H1 (cell line): ENCODE measurements at regions not wholly inside any gene's neighbourhood (a gene's known extent, or its start where the extent isn't known, plus 50 kb on each side); places are given as distances from the start of the nearest gene placed in this dataset.

Experiments used
- CTCF ChIA-PET: fragments of 300-600 bp; sonication (Branson Sonifier 250); formaldehyde crosslinking; loops from one replicate; lab custom pipeline; 2021; ENCODE audit not compliant: partially characterized antibody; lab: Charles Lee
- POLR2A ChIA-PET: fragments of 300-600 bp; sonication (Branson Sonifier 250); formaldehyde crosslinking; loops from one replicate; lab custom pipeline; 2021; ENCODE audit warnings: inconsistent platforms; ENCODE audit not compliant: partially characterized antibody; lab: Charles Lee
- DNase-seq, 2 experiments: peaks; one replicate each; pipeline versions ENCODE4 v3.0.0 to v3.0.0-alpha.2; 2010 to 2022; ENCODE audit warnings: low spot score in 2 of 2, low read depth in 1 of 2, mixed read lengths in 1 of 2
- FAIRE-seq: peaks from 2 replicates; lab custom pipeline; 2011; peaks lifted over from hg19 to GRCh38; lab: Jason Lieb, UNC
- H2AFZ ChIP-seq: 2 replicates; pipeline ENCODE4 v1.8.1; 2012; ENCODE audit warnings: low read length, inconsistent platforms
- H2AK5ac ChIP-seq: 2 replicates; pipeline ENCODE4 v1.6.1; 2013; ENCODE audit warnings: low read depth, low read length
- H2BK120ac ChIP-seq: replicated peaks from 2 replicates; pipeline ENCODE3; 2013; ENCODE audit warnings: low read depth, low read length, inconsistent platforms
- H2BK12ac ChIP-seq: 2 replicates; pipeline ENCODE4 v1.6.1; 2013; ENCODE audit warnings: low read depth, low read length
- H2BK15ac ChIP-seq: 2 replicates; pipeline ENCODE4 v1.6.1; 2013; ENCODE audit warnings: low read length
- H2BK20ac ChIP-seq: 2 replicates; pipeline ENCODE4 v1.6.1; 2013; ENCODE audit warnings: low read length
- H2BK5ac ChIP-seq: 2 replicates; pipeline ENCODE4 v1.6.1; 2013; ENCODE audit warnings: low read depth, low read length
- H3K14ac ChIP-seq: 2 replicates; pipeline ENCODE4 v1.6.1; 2013; ENCODE audit warnings: inconsistent platforms; ENCODE audit not compliant: insufficient read length
- H3K18ac ChIP-seq: 2 replicates; pipeline ENCODE4 v1.6.1; 2013; ENCODE audit warnings: low read length; ENCODE audit errors: extremely low read depth
- H3K23ac ChIP-seq: 2 replicates; pipeline ENCODE4 v1.6.1; 2013; ENCODE audit warnings: inconsistent platforms; ENCODE audit not compliant: insufficient read length
- H3K23me2 ChIP-seq: 2 replicates; pipeline ENCODE4 v1.6.1; 2013; ENCODE audit warnings: low read depth, low read length
- H3K27ac ChIP-seq: 2 replicates; pipeline ENCODE4 v1.6.1; 2011; ENCODE audit warnings: low read depth, low read length, inconsistent platforms
- H3K27me3 ChIP-seq, 4 experiments: replicated peaks in 1 of 4; 1 replicate in 1 of 4; 2 replicates in 3 of 4; pipeline versions ENCODE4 v1.6.1 to v1.8.1; 2011 to 2013; ENCODE audit warnings: low read length in 3 of 4, mild to moderate bottlenecking in 3 of 4, inconsistent platforms in 2 of 4, mixed read lengths in 2 of 4, moderate library complexity in 1 of 4; ENCODE audit not compliant: control insufficient read depth in 3 of 4, insufficient read depth in 3 of 4; ENCODE audit errors: extremely low read depth in 1 of 4
- H3K36me3 ChIP-seq, 4 experiments: 2 replicates each; pipeline versions ENCODE4 v1.6.1 to v1.8.1; 2011 to 2013; ENCODE audit warnings: mild to moderate bottlenecking in 4 of 4, low read length in 3 of 4, moderate library complexity in 2 of 4, control low read depth in 1 of 4, inconsistent platforms in 1 of 4; ENCODE audit not compliant: insufficient read depth in 4 of 4, control insufficient read depth in 2 of 4
- H3K4ac ChIP-seq: replicated peaks from 2 replicates; pipeline ENCODE3; 2013; ENCODE audit warnings: low read length, low read depth, mixed read lengths, inconsistent platforms; ENCODE audit not compliant: insufficient read length
- H3K4me1 ChIP-seq, 4 experiments: replicated peaks in 1 of 4; 1 replicate in 1 of 4; 2 replicates in 3 of 4; pipeline versions ENCODE4 v1.6.1 to v1.8.1; 2011 to 2013; ENCODE audit warnings: low read length in 3 of 4, inconsistent platforms in 2 of 4, mixed read lengths in 1 of 4; ENCODE audit not compliant: insufficient read depth in 4 of 4, control insufficient read depth in 3 of 4
- H3K4me2 ChIP-seq, 2 experiments: 2 replicates each; pipeline versions ENCODE4 v1.6.1 to v1.8.1; 2011 to 2013; ENCODE audit warnings: low read depth in 2 of 2, low read length in 2 of 2, control low read depth in 1 of 2, inconsistent platforms in 1 of 2, mild to moderate bottlenecking in 1 of 2; ENCODE audit not compliant: insufficient read depth in 1 of 2
- H3K4me3 ChIP-seq, 4 experiments: fragments of 200-600, 300-600 bp in 1 of 4; sonication (generic), shearing (Covaris generic), sonication (Bioruptor Twin) in 1 of 4; 2 replicates each; pipeline versions ENCODE4 v1.5.1 to v1.8.1; 2011 to 2016; ENCODE audit warnings: low read length in 4 of 4, low read depth in 3 of 4, control low read depth in 2 of 4, inconsistent platforms in 2 of 4, mild to moderate bottlenecking in 2 of 4, mixed read lengths in 1 of 4, moderate library complexity in 1 of 4; ENCODE audit not compliant: insufficient read depth in 2 of 4; ENCODE audit errors: extremely low read depth in 1 of 4
- H3K56ac ChIP-seq: replicated peaks from 2 replicates; pipeline ENCODE3; 2013; ENCODE audit warnings: low read depth, mild to moderate bottlenecking, mixed read lengths, low read length, inconsistent platforms; ENCODE audit not compliant: insufficient read length
- H3K79me1 ChIP-seq: 2 replicates; pipeline ENCODE4 v1.6.1; 2013; ENCODE audit warnings: low read depth, low read length, control low read depth
- H3K79me2 ChIP-seq, 2 experiments: 2 replicates each; pipeline versions ENCODE4 v1.6.1 to v1.8.1; 2012 to 2013; ENCODE audit warnings: low read length in 2 of 2, mild to moderate bottlenecking in 2 of 2, inconsistent platforms in 1 of 2; ENCODE audit not compliant: insufficient read depth in 2 of 2, control insufficient read depth in 1 of 2
- H3K9ac ChIP-seq, 4 experiments: replicated peaks in 1 of 4; 1 replicate in 1 of 4; 2 replicates in 3 of 4; pipeline versions ENCODE4 v1.6.1 to v1.8.1; 2011 to 2013; ENCODE audit warnings: low read depth in 3 of 4, low read length in 3 of 4, control low read depth in 2 of 4, mild to moderate bottlenecking in 2 of 4, moderate library complexity in 2 of 4, inconsistent platforms in 1 of 4; ENCODE audit errors: extremely low read depth in 1 of 4
- H3K9me3 ChIP-seq, 2 experiments: 2 replicates each; pipeline versions ENCODE4 v1.6.1 to v1.8.1; 2012 to 2013; ENCODE audit warnings: mild to moderate bottlenecking in 2 of 2, moderate library complexity in 2 of 2, control low read depth in 1 of 2, inconsistent platforms in 1 of 2, low read depth in 1 of 2, low read length in 1 of 2, mixed read lengths in 1 of 2; ENCODE audit not compliant: insufficient read depth in 2 of 2
- H4K20me1 ChIP-seq, 2 experiments: replicated peaks in 1 of 2; 2 replicates each; pipeline versions ENCODE3 to v1.8.1; 2011 to 2013; ENCODE audit warnings: inconsistent platforms in 2 of 2, low read length in 2 of 2, mild to moderate bottlenecking in 1 of 2; ENCODE audit not compliant: insufficient read depth in 2 of 2, control insufficient read depth in 1 of 2
- H4K5ac ChIP-seq: 2 replicates; pipeline ENCODE4 v1.6.1; 2013; ENCODE audit warnings: low read length, low read depth, mixed read lengths, inconsistent platforms; ENCODE audit not compliant: insufficient read length
- H4K8ac ChIP-seq: 2 replicates; pipeline ENCODE4 v1.8.0; 2013; ENCODE audit warnings: mild to moderate bottlenecking, moderate library complexity, low read length, inconsistent platforms; ENCODE audit not compliant: insufficient read depth; ENCODE audit errors: extremely low read depth
- H4K91ac ChIP-seq: replicated peaks from 2 replicates; pipeline ENCODE3; 2013; ENCODE audit warnings: low read length, mixed read lengths, inconsistent platforms; ENCODE audit not compliant: insufficient read length
- CHD2 ChIP-seq: IDR thresholded peaks from 2 replicates; pipeline ENCODE4 v1.6.1; 2012; ENCODE audit warnings: low read length, improper control_type of control experiment
- WGBS, 2 experiments: shearing (Covaris generic) in 1 of 2; methylation state at CpG; one replicate each; pipeline versions ENCODE4 v1.1.6 to v1.1.7; 2013 to 2015; ENCODE audit warnings: low lambda C conversion rate in 2 of 2, mixed read lengths in 2 of 2, inconsistent platforms in 1 of 2, low coverage in 1 of 2, missing lambda C conversion rate in 1 of 2; ENCODE audit not compliant: insufficient replicate concordance in 2 of 2, insufficient coverage in 1 of 2, insufficient read length in 1 of 2; ENCODE audit errors: extremely low coverage in 1 of 2, missing lambda C conversion rate in 1 of 2; 5-methylcytosine and 5-hydroxymethylcytosine counted together

- Histone ChIP-seq H3K4ac (no peak overlapping the region), H3K18ac (no peak overlapping the region), H2BK12ac (no peak overlapping the region), H2AFZ (no peak overlapping the region), H3K56ac (no peak overlapping the region), H4K20me1 (no peaks in the 10 kb centered on the region), H2BK20ac (no peak overlapping the region), H3K4me3 (no peak overlapping the region), H4K8ac (no peak overlapping the region), H3K79me1 (no peaks in the 10 kb centered on the region), H3K36me3 (no peaks in the 10 kb centered on the region), H2AK5ac (no peak overlapping the region), H4K5ac (no peak overlapping the region), H3K4me1 (no peaks in the 10 kb centered on the region), H3K23ac (no peak overlapping the region), H3K79me2 (no peaks in the 10 kb centered on the region), H3K23me2 (no peaks in the 10 kb centered on the region), H2BK15ac (no peak overlapping the region), H3K27ac (no peak overlapping the region), H3K14ac (no peak overlapping the region), H2BK5ac (no peak overlapping the region), H3K9ac (no peak overlapping the region), H3K4me2 (no peak overlapping the region), H3K9me3 (no peaks in the 10 kb centered on the region), H4K91ac (no peak overlapping the region), H3K27me3 (no peaks in the 10 kb centered on the region), H2BK120ac (no peak overlapping the region)
- DNase-seq = no peak
- ChIA-PET POLR2A (no interaction called here), CTCF (interaction anchor here (0.7 kb wide), 1 partner anchor 124 kb away, joined by 3 read pairs; no protein-coding TSS in a partner anchor)
- WGBS, 2 experiments = 74% methylated on average over 6 of the region's 6 CpGs; no CpG with 5 or more reads in 1 of the 2 experiments
- no peak for FAIRE-seq
- no peak for TF ChIP-seq CHD2
These were observed 209.7 kb upstream of the KLF4 start for GRCh38 chr9:107699231-107699630.
